GM19324 (cell line): ENCODE measurements at regions not wholly inside any gene's neighbourhood (a gene's known extent, or its start where the extent isn't known, plus 50 kb on each side); places are given as distances from the start of the nearest gene placed in this dataset.

Experiments used
- ATAC-seq: cut with Tn5 transposase; IDR thresholded peaks from one replicate; pipeline ENCODE4 v1.9.1; 2021; ENCODE audit warnings: mild to moderate bottlenecking, moderate library complexity; ENCODE audit not compliant: unreplicated experiment, low FRiP score

- no peak for ATAC-seq
Observed at GRCh38 chr5:38101897-38102296, 156.5 kb upstream of the EGFLAM start.

GRCh38 chr5:38099205-38100168 is 158.9 kb upstream of the EGFLAM start:
- ATAC-seq: no peak

GRCh38 chr5:38094889-38095288 is 163.5 kb upstream of the EGFLAM start:
- ATAC-seq: no peak

GRCh38 chr5:38093855-38094254 is 164.5 kb upstream of the EGFLAM start:
- no peak for ATAC-seq

- ATAC-seq: no peak
Observed at GRCh38 chr5:38086777-38087176, 171.6 kb upstream of the EGFLAM start.

- ATAC-seq: no peak
Observed at GRCh38 chr5:38079620-38080402, 178.5 kb upstream of the EGFLAM start.

GRCh38 chr5:38078161-38078560 is 180.2 kb upstream of the EGFLAM start:
- ATAC-seq: no peak

- no peak for ATAC-seq
Observed at GRCh38 chr5:38077652-38078051, 180.7 kb upstream of the EGFLAM start.

- no peak for ATAC-seq
Observed at GRCh38 chr5:38071831-38072694, 186.3 kb upstream of the EGFLAM start.

- ATAC-seq: no peak
Observed at GRCh38 chr5:38070304-38070950, 187.9 kb upstream of the EGFLAM start.

- ATAC-seq: no peak
Observed at GRCh38 chr5:38069360-38069759, 189.0 kb upstream of the EGFLAM start.

- ATAC-seq: no peak
Observed at GRCh38 chr5:38060354-38060753, 198.0 kb upstream of the EGFLAM start.

- no peak for ATAC-seq
Observed at GRCh38 chr5:38059876-38060275, 198.5 kb upstream of the EGFLAM start.

- no peak for ATAC-seq
Observed at GRCh38 chr5:38051711-38052511, 206.4 kb upstream of the EGFLAM start.

GRCh38 chr5:38048400-38048799 is 208.6 kb upstream of the GDNF start:
- no peak for ATAC-seq

- ATAC-seq: no peak
Observed at GRCh38 chr5:38046103-38046502, 206.3 kb upstream of the GDNF start.

- ATAC-seq: no peak
Observed at GRCh38 chr5:38045446-38045845, 205.6 kb upstream of the GDNF start.

GRCh38 chr5:38039826-38040225 is 200.0 kb upstream of the GDNF start:
- no peak for ATAC-seq

- no peak for ATAC-seq
Observed at GRCh38 chr5:38039091-38039490, 199.2 kb upstream of the GDNF start.
